Liver (tissue), 8 donors: ENCODE measurements at regions not wholly inside any gene's neighbourhood (a gene's known extent, or its start where the extent isn't known, plus 50 kb on each side); places are given as distances from the start of the nearest gene placed in this dataset.

Experiments
- DNase-seq: peaks from one replicate; pipeline ENCODE4 v3.0.0-alpha.2; 2017; ENCODE audit warnings: low spot score
- H3K27ac ChIP-seq, 2 donors: one replicate each; pipeline ENCODE4 v1.7.0; 2013; ENCODE audit warnings: inconsistent platforms in 2 of 2, low read length in 2 of 2, control low read depth in 1 of 2, low read depth in 1 of 2, mild to moderate bottlenecking in 1 of 2
- H3K27me3 ChIP-seq, 4 donors: one replicate each; pipeline versions ENCODE4 v1.6.1 to v1.7.0; 2013; ENCODE audit warnings: low read length in 3 of 4, inconsistent platforms in 1 of 4, mild to moderate bottlenecking in 1 of 4, moderate library complexity in 1 of 4; ENCODE audit not compliant: control insufficient read depth in 4 of 4, insufficient read depth in 4 of 4
- H3K36me3 ChIP-seq, 4 donors: one replicate each; pipeline versions ENCODE4 v1.6.1 to v1.7.0; 2013; ENCODE audit warnings: low read length in 3 of 4, mild to moderate bottlenecking in 3 of 4, low read depth in 1 of 4, moderate library complexity in 1 of 4; ENCODE audit not compliant: control insufficient read depth in 4 of 4, insufficient read depth in 3 of 4
- H3K4me1 ChIP-seq, 4 donors: one replicate each; pipeline versions ENCODE4 v1.6.1 to v1.7.0; 2013; ENCODE audit warnings: low read length in 3 of 4, mild to moderate bottlenecking in 3 of 4, moderate library complexity in 1 of 4; ENCODE audit not compliant: control insufficient read depth in 4 of 4, insufficient read depth in 4 of 4
- H3K4me3 ChIP-seq, 3 donors: one replicate each; pipeline versions ENCODE4 v1.6.1 to v1.7.0; 2013; ENCODE audit warnings: low read length in 3 of 3, control low read depth in 1 of 3, low read depth in 1 of 3, mild to moderate bottlenecking in 1 of 3
- H3K9ac ChIP-seq, 2 donors: one replicate each; pipeline ENCODE4 v1.7.0; 2013; ENCODE audit warnings: low read length in 2 of 2, mild to moderate bottlenecking in 2 of 2, moderate library complexity in 2 of 2, control low read depth in 1 of 2, low read depth in 1 of 2
- H3K9me3 ChIP-seq, 4 donors: one replicate each; pipeline versions ENCODE4 v1.6.1 to v1.7.0; 2013; ENCODE audit warnings: low read length in 3 of 4; ENCODE audit not compliant: control insufficient read depth in 4 of 4
- CTCF ChIP-seq: fragments of 150-350 bp; IDR thresholded peaks from 2 replicates; pipeline ENCODE4 v1.5.1; 2017; ENCODE audit warnings: improper control_type of control experiment, low read depth, low read length; ENCODE audit not compliant: missing input control
- FOXA1 ChIP-seq: IDR thresholded peaks from 2 replicates; pipeline ENCODE4 v1.6.1; 2016; ENCODE audit warnings: antibody characterized with exemption
- FOXA2 ChIP-seq: IDR thresholded peaks from 2 replicates; pipeline ENCODE4 v1.6.1; 2016; ENCODE audit warnings: antibody characterized with exemption
- GABPA ChIP-seq, 2 donors: IDR thresholded peaks in 1 of 2; conservative IDR thresholded peaks in 1 of 2; 2 replicates each; pipeline ENCODE4 v1.6.1; 2016; ENCODE audit warnings: antibody characterized with exemption in 2 of 2, mild to moderate bottlenecking in 1 of 2, moderate library complexity in 1 of 2
- HNF4A ChIP-seq, 2 donors: conservative IDR thresholded peaks; 2 replicates each; pipeline ENCODE4 v1.6.1; 2016; ENCODE audit warnings: antibody characterized with exemption in 2 of 2, mild to moderate bottlenecking in 2 of 2
- JUND ChIP-seq, 2 donors: IDR thresholded peaks; 2 replicates each; pipeline ENCODE4 v1.6.1; 2016; ENCODE audit warnings: antibody characterized with exemption in 2 of 2
- NR2F2 ChIP-seq: IDR thresholded peaks from 2 replicates; pipeline ENCODE4 v1.6.1; 2016; ENCODE audit warnings: antibody characterized with exemption
- RXRA ChIP-seq, 2 donors: IDR thresholded peaks; 2 replicates each; pipeline ENCODE4 v1.6.1; 2017 to 2018; ENCODE audit warnings: antibody characterized with exemption in 2 of 2, mild to moderate bottlenecking in 1 of 2
- SP1 ChIP-seq: IDR thresholded peaks from 2 replicates; pipeline ENCODE4 v1.6.1; 2018; ENCODE audit warnings: antibody characterized with exemption, mild to moderate bottlenecking
- TAF1 ChIP-seq: conservative IDR thresholded peaks from 2 replicates; pipeline ENCODE4 v1.6.1; 2016; ENCODE audit warnings: antibody characterized with exemption, mild to moderate bottlenecking
- YY1 ChIP-seq: IDR thresholded peaks from 2 replicates; pipeline ENCODE4 v1.6.1; 2016; ENCODE audit warnings: antibody characterized with exemption, mild to moderate bottlenecking
- WGBS: extraction: QIAGEN DNeasy Blood & Tissue Kit; methylation state at CpG from one replicate; pipeline ENCODE4 v1.1.7; 2013; 5-methylcytosine and 5-hydroxymethylcytosine counted together
- TF ChIP-seq, protein P1 (sequence below): IDR thresholded peaks from 2 replicates; pipeline ENCODE4 v1.6.1; 2016; ENCODE audit warnings: antibody characterized with exemption
- TF ChIP-seq, protein P2 (sequence below): IDR thresholded peaks from 2 replicates; pipeline ENCODE4 v1.6.1; 2016; ENCODE audit warnings: antibody characterized with exemption
- TF ChIP-seq, protein P3 (sequence below): IDR thresholded peaks from 2 replicates; pipeline ENCODE4 v1.6.1; 2016; ENCODE audit warnings: antibody characterized with exemption
- donor health status: healthy.
- donor health status: healthy.
- donor health status: healthy.
- donor health status: healthy.
- donor health status: healthy.

- WGBS, result 64% methylated on average over 2 of the region's 2 CpGs
- Histone ChIP-seq H3K9ac (no peak overlapping the region), H3K4me1 (no peaks in the 10 kb centered on the region), H3K36me3 (no peaks in the 10 kb centered on the region), H3K27me3 (no peaks in the 10 kb centered on the region), H3K4me3 (no peak overlapping the region), H3K27ac (no peak overlapping the region), H3K9me3 (no peaks in the 10 kb centered on the region)
- no peak for DNase-seq
- TF ChIP-seq JUND (IDR thresholded peaks at IDR 0.05) (no peak), FOXA2 (no peak), FOXA1 (no peak), RXRA (IDR thresholded peaks at IDR 0.05) (no peak), TAF1 (no peak), NR2F2 (no peak), CTCF (no peak), HNF4A (conservative IDR thresholded peaks at IDR 0.05) (no peak), YY1 (no peak)
- TF ChIP-seq, protein P1, sequence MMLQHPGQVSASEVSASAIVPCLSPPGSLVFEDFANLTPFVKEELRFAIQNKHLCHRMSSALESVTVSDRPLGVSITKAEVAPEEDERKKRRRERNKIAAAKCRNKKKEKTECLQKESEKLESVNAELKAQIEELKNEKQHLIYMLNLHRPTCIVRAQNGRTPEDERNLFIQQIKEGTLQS, result no peak
- TF ChIP-seq, protein P2, sequence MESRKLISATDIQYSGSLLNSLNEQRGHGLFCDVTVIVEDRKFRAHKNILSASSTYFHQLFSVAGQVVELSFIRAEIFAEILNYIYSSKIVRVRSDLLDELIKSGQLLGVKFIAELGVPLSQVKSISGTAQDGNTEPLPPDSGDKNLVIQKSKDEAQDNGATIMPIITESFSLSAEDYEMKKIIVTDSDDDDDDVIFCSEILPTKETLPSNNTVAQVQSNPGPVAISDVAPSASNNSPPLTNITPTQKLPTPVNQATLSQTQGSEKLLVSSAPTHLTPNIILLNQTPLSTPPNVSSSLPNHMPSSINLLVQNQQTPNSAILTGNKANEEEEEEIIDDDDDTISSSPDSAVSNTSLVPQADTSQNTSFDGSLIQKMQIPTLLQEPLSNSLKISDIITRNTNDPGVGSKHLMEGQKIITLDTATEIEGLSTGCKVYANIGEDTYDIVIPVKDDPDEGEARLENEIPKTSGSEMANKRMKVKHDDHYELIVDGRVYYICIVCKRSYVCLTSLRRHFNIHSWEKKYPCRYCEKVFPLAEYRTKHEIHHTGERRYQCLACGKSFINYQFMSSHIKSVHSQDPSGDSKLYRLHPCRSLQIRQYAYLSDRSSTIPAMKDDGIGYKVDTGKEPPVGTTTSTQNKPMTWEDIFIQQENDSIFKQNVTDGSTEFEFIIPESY, result no peak
These were observed 169.2 kb downstream of the SPCS3 start for GRCh38 chr4:176489001-176489400.

DNA sequence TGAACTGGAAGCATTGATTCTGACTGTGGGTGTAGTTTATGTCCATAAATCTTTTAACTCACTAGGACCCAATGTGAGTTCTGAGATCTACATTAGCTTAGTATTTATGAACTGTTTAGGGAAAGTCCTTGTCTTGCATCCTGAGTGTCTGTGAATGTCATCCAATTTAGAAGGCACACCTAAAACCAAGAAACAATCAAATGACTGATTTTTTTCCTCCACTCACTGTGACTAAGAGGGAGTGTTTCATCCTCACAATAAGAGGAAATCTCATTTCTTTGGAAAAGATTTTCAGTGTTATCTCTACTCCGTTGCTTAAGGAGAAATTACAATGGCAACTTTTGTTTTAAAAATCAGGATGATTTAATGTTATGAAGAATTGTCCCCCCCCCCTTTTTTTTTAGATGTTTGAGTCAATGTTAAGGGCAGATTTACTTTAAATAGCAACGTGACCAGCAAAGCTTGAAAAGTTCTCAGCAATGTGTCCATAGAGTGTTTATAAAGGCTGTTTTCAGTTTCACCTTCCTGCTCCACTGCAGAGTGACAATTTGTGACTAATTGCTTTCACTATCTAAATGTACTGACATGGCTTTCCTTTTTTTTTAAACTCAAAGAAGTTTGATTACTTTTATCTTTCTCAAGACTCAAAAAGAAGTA, 173.0 kb downstream of the SPCS3 start:
- Histone ChIP-seq H3K4me1 (no peaks in the 10 kb centered on the region), H3K9ac (no peak overlapping the region), H3K36me3 (no peaks in the 10 kb centered on the region), H3K27me3 (no peaks in the 10 kb centered on the region), H3K9me3 (no peaks in the 10 kb centered on the region), H3K27ac (no peak overlapping the region), H3K4me3 (no peak overlapping the region)
- no peak for DNase-seq
- TF ChIP-seq GABPA (IDR thresholded peaks at IDR 0.05 in 1 of 2, conservative IDR thresholded peaks at IDR 0.05 in 1 of 2) (no peak), RXRA (IDR thresholded peaks at IDR 0.05) (no peak), TAF1 (no peak), JUND (IDR thresholded peaks at IDR 0.05) (no peak), SP1 (no peak), NR2F2 (no peak)
- TF ChIP-seq, protein P1, result no peak
- TF ChIP-seq, protein P3, sequence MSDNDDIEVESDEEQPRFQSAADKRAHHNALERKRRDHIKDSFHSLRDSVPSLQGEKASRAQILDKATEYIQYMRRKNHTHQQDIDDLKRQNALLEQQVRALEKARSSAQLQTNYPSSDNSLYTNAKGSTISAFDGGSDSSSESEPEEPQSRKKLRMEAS, result no peak
- 33% methylated on average over 2 of the region's 2 CpGs for WGBS
